H1 (cell line): ENCODE measurements at regions not wholly inside any gene's neighbourhood (a gene's known extent, or its start where the extent isn't known, plus 50 kb on each side); places are given as distances from the start of the nearest gene placed in this dataset.

ENCODE experiments used
- CTCF ChIA-PET: fragments of 300-600 bp; sonication (Branson Sonifier 250); formaldehyde crosslinking; loops from one replicate; lab custom pipeline; 2021; ENCODE audit not compliant: partially characterized antibody; lab: Charles Lee
- POLR2A ChIA-PET: fragments of 300-600 bp; sonication (Branson Sonifier 250); formaldehyde crosslinking; loops from one replicate; lab custom pipeline; 2021; ENCODE audit warnings: inconsistent platforms; ENCODE audit not compliant: partially characterized antibody; lab: Charles Lee
- DNase-seq, 2 experiments: peaks; one replicate each; pipeline versions ENCODE4 v3.0.0 to v3.0.0-alpha.2; 2010 to 2022; ENCODE audit warnings: low spot score in 2 of 2, low read depth in 1 of 2, mixed read lengths in 1 of 2
- FAIRE-seq: peaks from 2 replicates; lab custom pipeline; 2011; peaks lifted over from hg19 to GRCh38; lab: Jason Lieb, UNC
- H2AFZ ChIP-seq: 2 replicates; pipeline ENCODE4 v1.8.1; 2012; ENCODE audit warnings: low read length, inconsistent platforms
- H2AK5ac ChIP-seq: 2 replicates; pipeline ENCODE4 v1.6.1; 2013; ENCODE audit warnings: low read depth, low read length
- H2BK120ac ChIP-seq: replicated peaks from 2 replicates; pipeline ENCODE3; 2013; ENCODE audit warnings: low read depth, low read length, inconsistent platforms
- H2BK12ac ChIP-seq: 2 replicates; pipeline ENCODE4 v1.6.1; 2013; ENCODE audit warnings: low read depth, low read length
- H2BK15ac ChIP-seq: 2 replicates; pipeline ENCODE4 v1.6.1; 2013; ENCODE audit warnings: low read length
- H2BK20ac ChIP-seq: 2 replicates; pipeline ENCODE4 v1.6.1; 2013; ENCODE audit warnings: low read length
- H2BK5ac ChIP-seq: 2 replicates; pipeline ENCODE4 v1.6.1; 2013; ENCODE audit warnings: low read depth, low read length
- H3K14ac ChIP-seq: 2 replicates; pipeline ENCODE4 v1.6.1; 2013; ENCODE audit warnings: inconsistent platforms; ENCODE audit not compliant: insufficient read length
- H3K18ac ChIP-seq: 2 replicates; pipeline ENCODE4 v1.6.1; 2013; ENCODE audit warnings: low read length; ENCODE audit errors: extremely low read depth
- H3K23ac ChIP-seq: 2 replicates; pipeline ENCODE4 v1.6.1; 2013; ENCODE audit warnings: inconsistent platforms; ENCODE audit not compliant: insufficient read length
- H3K23me2 ChIP-seq: 2 replicates; pipeline ENCODE4 v1.6.1; 2013; ENCODE audit warnings: low read depth, low read length
- H3K27ac ChIP-seq: 2 replicates; pipeline ENCODE4 v1.6.1; 2011; ENCODE audit warnings: low read depth, low read length, inconsistent platforms
- H3K27me3 ChIP-seq, 4 experiments: replicated peaks in 1 of 4; 1 replicate in 1 of 4; 2 replicates in 3 of 4; pipeline versions ENCODE4 v1.6.1 to v1.8.1; 2011 to 2013; ENCODE audit warnings: low read length in 3 of 4, mild to moderate bottlenecking in 3 of 4, inconsistent platforms in 2 of 4, mixed read lengths in 2 of 4, moderate library complexity in 1 of 4; ENCODE audit not compliant: control insufficient read depth in 3 of 4, insufficient read depth in 3 of 4; ENCODE audit errors: extremely low read depth in 1 of 4
- H3K36me3 ChIP-seq, 4 experiments: 2 replicates each; pipeline versions ENCODE4 v1.6.1 to v1.8.1; 2011 to 2013; ENCODE audit warnings: mild to moderate bottlenecking in 4 of 4, low read length in 3 of 4, moderate library complexity in 2 of 4, control low read depth in 1 of 4, inconsistent platforms in 1 of 4; ENCODE audit not compliant: insufficient read depth in 4 of 4, control insufficient read depth in 2 of 4
- H3K4ac ChIP-seq: replicated peaks from 2 replicates; pipeline ENCODE3; 2013; ENCODE audit warnings: low read length, low read depth, mixed read lengths, inconsistent platforms; ENCODE audit not compliant: insufficient read length
- H3K4me1 ChIP-seq, 4 experiments: replicated peaks in 1 of 4; 1 replicate in 1 of 4; 2 replicates in 3 of 4; pipeline versions ENCODE4 v1.6.1 to v1.8.1; 2011 to 2013; ENCODE audit warnings: low read length in 3 of 4, inconsistent platforms in 2 of 4, mixed read lengths in 1 of 4; ENCODE audit not compliant: insufficient read depth in 4 of 4, control insufficient read depth in 3 of 4
- H3K4me2 ChIP-seq, 2 experiments: 2 replicates each; pipeline versions ENCODE4 v1.6.1 to v1.8.1; 2011 to 2013; ENCODE audit warnings: low read depth in 2 of 2, low read length in 2 of 2, control low read depth in 1 of 2, inconsistent platforms in 1 of 2, mild to moderate bottlenecking in 1 of 2; ENCODE audit not compliant: insufficient read depth in 1 of 2
- H3K4me3 ChIP-seq, 4 experiments: fragments of 200-600, 300-600 bp in 1 of 4; sonication (generic), shearing (Covaris generic), sonication (Bioruptor Twin) in 1 of 4; 2 replicates each; pipeline versions ENCODE4 v1.5.1 to v1.8.1; 2011 to 2016; ENCODE audit warnings: low read length in 4 of 4, low read depth in 3 of 4, control low read depth in 2 of 4, inconsistent platforms in 2 of 4, mild to moderate bottlenecking in 2 of 4, mixed read lengths in 1 of 4, moderate library complexity in 1 of 4; ENCODE audit not compliant: insufficient read depth in 2 of 4; ENCODE audit errors: extremely low read depth in 1 of 4
- H3K56ac ChIP-seq: replicated peaks from 2 replicates; pipeline ENCODE3; 2013; ENCODE audit warnings: low read depth, mild to moderate bottlenecking, mixed read lengths, low read length, inconsistent platforms; ENCODE audit not compliant: insufficient read length
- H3K79me1 ChIP-seq: 2 replicates; pipeline ENCODE4 v1.6.1; 2013; ENCODE audit warnings: low read depth, low read length, control low read depth
- H3K79me2 ChIP-seq, 2 experiments: 2 replicates each; pipeline versions ENCODE4 v1.6.1 to v1.8.1; 2012 to 2013; ENCODE audit warnings: low read length in 2 of 2, mild to moderate bottlenecking in 2 of 2, inconsistent platforms in 1 of 2; ENCODE audit not compliant: insufficient read depth in 2 of 2, control insufficient read depth in 1 of 2
- H3K9ac ChIP-seq, 4 experiments: replicated peaks in 1 of 4; 1 replicate in 1 of 4; 2 replicates in 3 of 4; pipeline versions ENCODE4 v1.6.1 to v1.8.1; 2011 to 2013; ENCODE audit warnings: low read depth in 3 of 4, low read length in 3 of 4, control low read depth in 2 of 4, mild to moderate bottlenecking in 2 of 4, moderate library complexity in 2 of 4, inconsistent platforms in 1 of 4; ENCODE audit errors: extremely low read depth in 1 of 4
- H3K9me3 ChIP-seq, 2 experiments: 2 replicates each; pipeline versions ENCODE4 v1.6.1 to v1.8.1; 2012 to 2013; ENCODE audit warnings: mild to moderate bottlenecking in 2 of 2, moderate library complexity in 2 of 2, control low read depth in 1 of 2, inconsistent platforms in 1 of 2, low read depth in 1 of 2, low read length in 1 of 2, mixed read lengths in 1 of 2; ENCODE audit not compliant: insufficient read depth in 2 of 2
- H4K20me1 ChIP-seq, 2 experiments: replicated peaks in 1 of 2; 2 replicates each; pipeline versions ENCODE3 to v1.8.1; 2011 to 2013; ENCODE audit warnings: inconsistent platforms in 2 of 2, low read length in 2 of 2, mild to moderate bottlenecking in 1 of 2; ENCODE audit not compliant: insufficient read depth in 2 of 2, control insufficient read depth in 1 of 2
- H4K5ac ChIP-seq: 2 replicates; pipeline ENCODE4 v1.6.1; 2013; ENCODE audit warnings: low read length, low read depth, mixed read lengths, inconsistent platforms; ENCODE audit not compliant: insufficient read length
- H4K8ac ChIP-seq: 2 replicates; pipeline ENCODE4 v1.8.0; 2013; ENCODE audit warnings: mild to moderate bottlenecking, moderate library complexity, low read length, inconsistent platforms; ENCODE audit not compliant: insufficient read depth; ENCODE audit errors: extremely low read depth
- H4K91ac ChIP-seq: replicated peaks from 2 replicates; pipeline ENCODE3; 2013; ENCODE audit warnings: low read length, mixed read lengths, inconsistent platforms; ENCODE audit not compliant: insufficient read length
- CBX8 ChIP-seq: fragments of 300-800, 300-1000 bp; sonication (generic); IDR thresholded peaks from 2 replicates; pipeline ENCODE4 v1.7.1; 2016; ENCODE audit warnings: low read depth, low read length, borderline replicate concordance
- CEBPB ChIP-seq: IDR thresholded peaks from 2 replicates; pipeline ENCODE4 v1.6.1; 2012; ENCODE audit warnings: low read depth, low read length
- KDM5A ChIP-seq: fragments of 200-600 bp; IDR thresholded peaks from 2 replicates; pipeline ENCODE4 v1.7.1; 2012; ENCODE audit warnings: mild to moderate bottlenecking, low read length, inconsistent platforms, mixed read lengths
- NRF1 ChIP-seq: IDR thresholded peaks from 2 replicates; pipeline ENCODE4 v1.6.1; 2011; ENCODE audit warnings: mild to moderate bottlenecking, low read depth, low read length, improper control_type of control experiment
- RFX5 ChIP-seq: IDR thresholded peaks from 2 replicates; pipeline ENCODE4 v1.6.1; 2011; ENCODE audit warnings: low read depth, low read length, improper control_type of control experiment, borderline replicate concordance
- RNF2 ChIP-seq: fragments of 200-900, 300-1000 bp; sonication (generic); IDR thresholded peaks from 2 replicates; pipeline ENCODE4 v1.7.1; 2016; ENCODE audit warnings: borderline replicate concordance, low read depth, mild to moderate bottlenecking, antibody characterized with exemption, low read length; ENCODE audit not compliant: poor library complexity, severe bottlenecking; ENCODE audit errors: missing control alignments
- SP1 ChIP-seq: IDR thresholded peaks from 2 replicates; pipeline ENCODE4 v1.6.1; 2011; ENCODE audit warnings: low read depth, low read length
- USF2 ChIP-seq: IDR thresholded peaks from 2 replicates; pipeline ENCODE4 v1.6.1; 2011; ENCODE audit warnings: low read length, improper control_type of control experiment
- WGBS, 2 experiments: shearing (Covaris generic) in 1 of 2; methylation state at CpG; one replicate each; pipeline versions ENCODE4 v1.1.6 to v1.1.7; 2013 to 2015; ENCODE audit warnings: low lambda C conversion rate in 2 of 2, mixed read lengths in 2 of 2, inconsistent platforms in 1 of 2, low coverage in 1 of 2, missing lambda C conversion rate in 1 of 2; ENCODE audit not compliant: insufficient replicate concordance in 2 of 2, insufficient coverage in 1 of 2, insufficient read length in 1 of 2; ENCODE audit errors: extremely low coverage in 1 of 2, missing lambda C conversion rate in 1 of 2; 5-methylcytosine and 5-hydroxymethylcytosine counted together

- DNase-seq, result no peak
- TF ChIP-seq RNF2, result no peak
- no peak for TF ChIP-seq RFX5
- no peak for TF ChIP-seq KDM5A
- no peak for TF ChIP-seq CEBPB
- no peak for TF ChIP-seq NRF1
- no peak for TF ChIP-seq USF2
- TF ChIP-seq CBX8, result no peak
- TF ChIP-seq SP1, result no peak
- TF ChIP-seq, all 59 proteins: peak for 0
- Histone ChIP-seq H4K5ac (no peak overlapping the region), H4K91ac (no peak overlapping the region), H2AK5ac (no peak overlapping the region), H3K4me2 (no peak overlapping the region), H3K79me2 (no peaks in the 10 kb centered on the region), H3K9me3 (peaks cover 8 to 14% of the 10 kb centered on the region in 2 experiments; a peak in 3 of 4 replicates), H3K27me3 (no peaks in the 10 kb centered on the region; a peak in 2 of 7 replicates), H3K56ac (no peak overlapping the region), H3K4me3 (no peak overlapping the region), H2BK15ac (no peak overlapping the region), H3K23ac (no peak overlapping the region), H3K14ac (no peak overlapping the region), H2BK12ac (no peak overlapping the region), H3K4me1 (peaks cover 0 to 5% (median 3%) of the 10 kb centered on the region in 4 experiments; a peak in 6 of 7 replicates), H3K18ac (no peak overlapping the region), H3K4ac (no peak overlapping the region), H3K23me2 (no peaks in the 10 kb centered on the region), H3K36me3 (no peaks in the 10 kb centered on the region), H4K20me1 (no peaks in the 10 kb centered on the region), H2BK120ac (no peak overlapping the region), H2AFZ (no peak overlapping the region), H3K79me1 (no peaks in the 10 kb centered on the region), H3K27ac (no peak overlapping the region), H2BK20ac (no peak overlapping the region), H4K8ac (no peak overlapping the region), H2BK5ac (no peak overlapping the region), H3K9ac (no peak overlapping the region)
- WGBS, 2 experiments, result 79% methylated on average over 15 of the region's 15 CpGs; no CpG with 5 or more reads in 1 of the 2 experiments
- POLR2A ChIA-PET, result no interaction called here
- FAIRE-seq, result no peak
- CTCF ChIA-PET, result interaction anchor here (0.7 to 2.8 kb wide), 11 partner anchors 10 to 202 kb away, joined by 3 to 13 read pairs (median 4); no protein-coding TSS in a partner anchor
These were observed 275.6 kb downstream of the BRD1 start for GRCh38 chr22:49551897-49552614.
